ENCODE measurements at regions not wholly inside any gene's neighbourhood (a gene's known extent, or its start where the extent isn't known, plus 50 kb on each side); places are given as distances from the start of the nearest gene placed in this dataset.
"Not testable (repeated sequence)": the region's sequence is repeated elsewhere in the genome, so short reads cannot be mapped to it uniquely, and the experiment has no call there.

GRCh38 chr2:175606010-175606841 is 395.8 kb downstream of the LNPK start:
- DNase-seq (ENCODE audit: low spot score) = no peak

- DNase-seq (ENCODE audit: low spot score) = no peak
These were observed 396.4 kb downstream of the LNPK start for GRCh38 chr2:175605640-175606009.

DNA sequence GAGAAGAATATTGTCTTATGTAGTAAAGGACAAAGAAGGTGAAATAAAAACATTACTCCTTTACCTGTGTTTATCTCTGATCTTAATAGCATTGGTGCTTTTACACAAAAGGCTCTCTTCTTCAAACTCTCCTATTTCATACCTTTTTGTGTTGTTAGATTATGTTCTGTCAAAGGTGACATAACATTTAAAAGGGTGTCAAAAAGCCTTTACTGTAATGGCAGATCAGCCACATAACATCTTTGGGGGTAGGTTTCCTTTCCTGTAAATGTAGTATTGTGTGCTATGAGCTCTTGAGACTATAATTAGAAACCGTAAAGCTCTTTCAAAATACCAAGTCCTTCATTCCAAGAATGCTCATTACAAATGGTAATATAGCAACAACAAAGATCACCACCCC is 400.1 kb downstream of the LNPK start:
- DNase-seq (ENCODE audit: low spot score) = no peak

- DNase-seq (ENCODE audit: low spot score) = no peak
These were observed 401.9 kb downstream of the LNPK start for GRCh38 chr2:175599966-175600831.

GRCh38 chr2:175597286-175597685 is 404.8 kb downstream of the LNPK start:
- DNase-seq (ENCODE audit: low spot score) = no peak

DNA sequence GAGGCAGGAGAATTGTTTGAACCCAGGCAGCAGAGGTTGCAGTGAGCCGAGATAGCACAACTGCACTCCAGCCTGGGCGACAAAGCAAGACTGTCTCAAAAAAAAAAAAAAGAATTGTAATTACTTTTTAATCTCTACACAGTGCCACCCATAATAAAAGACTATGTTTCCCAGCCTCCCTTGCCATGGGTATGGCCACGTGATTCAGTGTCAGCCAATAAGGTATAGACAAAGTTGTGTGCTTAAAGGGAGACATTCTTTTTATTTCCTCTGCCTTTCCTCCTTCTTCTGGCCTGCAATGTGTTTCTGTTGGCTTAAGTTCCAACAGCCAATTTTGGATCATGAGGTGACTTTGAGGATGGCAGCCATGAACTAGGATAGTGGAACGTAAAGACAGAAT is 406.9 kb downstream of the LNPK start:
- DNase-seq (ENCODE audit: low spot score) = no peak

GRCh38 chr2:175593686-175594525 is 408.2 kb downstream of the LNPK start:
- not testable (repeated sequence) for DNase-seq (ENCODE audit: low spot score)

- not testable (repeated sequence) for DNase-seq (ENCODE audit: low spot score)
These were observed 406.7 kb upstream of the ATP5MC3 start for GRCh38 chr2:175588213-175588612.

DNA sequence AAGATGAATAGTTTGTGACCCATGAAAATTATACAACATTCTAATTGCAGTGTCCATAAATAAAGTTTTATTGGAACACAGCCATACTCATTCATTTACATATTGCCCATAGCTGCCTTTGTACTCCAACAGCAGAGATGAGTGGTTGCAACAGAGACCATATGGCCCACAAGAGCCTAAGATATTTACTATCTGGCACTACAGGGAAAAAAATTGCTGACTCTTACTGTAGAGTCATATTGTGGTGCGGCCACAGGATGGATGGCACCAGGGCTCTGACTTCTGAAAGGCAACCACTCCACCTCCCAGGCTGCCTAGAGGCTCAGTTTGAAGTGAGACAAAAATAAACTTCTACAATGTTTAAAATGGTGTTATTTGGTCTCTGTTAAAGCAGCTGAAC is 404.0 kb upstream of the ATP5MC3 start:
- no peak for DNase-seq (ENCODE audit: low spot score)

- DNase-seq (ENCODE audit: low spot score) = no peak
These were observed 399.1 kb upstream of the ATP5MC3 start for GRCh38 chr2:175580652-175581051.

DNA sequence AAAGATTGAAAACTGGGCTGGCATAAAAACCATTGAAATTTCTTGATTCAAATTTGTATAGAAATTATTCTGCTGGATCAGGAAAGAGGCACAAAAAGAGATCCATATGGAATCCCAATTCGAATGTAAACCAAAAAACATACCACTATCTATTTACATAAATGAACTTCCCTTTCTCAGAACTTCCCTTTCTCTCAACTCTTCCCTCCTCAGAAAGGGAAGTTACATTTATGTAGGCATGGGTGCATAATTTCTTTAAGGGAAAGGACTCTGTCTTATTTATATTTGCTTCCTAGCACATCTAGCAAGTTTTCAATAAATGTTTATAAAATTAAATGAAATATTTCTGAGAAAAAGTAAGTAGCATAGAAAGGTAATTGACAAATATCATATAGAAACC is 398.1 kb upstream of the ATP5MC3 start:
- no peak for DNase-seq (ENCODE audit: low spot score)

- no peak for DNase-seq (ENCODE audit: low spot score)
These were observed 396.0 kb upstream of the ATP5MC3 start for GRCh38 chr2:175577368-175577970.

GRCh38 chr2:175576875-175577274 is 395.4 kb upstream of the ATP5MC3 start:
- DNase-seq (ENCODE audit: low spot score) = no peak

DNA sequence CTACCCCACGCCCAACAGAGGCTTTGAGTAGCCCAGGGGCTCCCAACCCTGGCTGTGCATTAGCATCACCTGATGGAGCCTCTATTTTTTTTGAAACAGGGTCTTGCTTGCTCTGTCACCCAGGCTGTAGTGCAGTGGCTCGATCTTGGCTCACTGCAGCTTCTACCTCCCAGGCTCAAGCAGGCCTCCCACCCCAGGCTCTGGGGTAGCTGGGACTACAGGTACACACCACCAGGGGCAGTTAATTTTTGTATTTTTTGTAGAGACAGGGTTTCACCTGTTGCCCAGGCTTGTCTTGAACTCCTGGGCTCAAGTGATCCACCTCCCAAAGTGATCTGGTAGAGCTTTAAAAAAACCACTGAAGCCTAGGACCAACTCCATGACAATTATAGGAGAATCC is 394.8 kb upstream of the ATP5MC3 start:
- DNase-seq (ENCODE audit: low spot score) = no peak

DNA sequence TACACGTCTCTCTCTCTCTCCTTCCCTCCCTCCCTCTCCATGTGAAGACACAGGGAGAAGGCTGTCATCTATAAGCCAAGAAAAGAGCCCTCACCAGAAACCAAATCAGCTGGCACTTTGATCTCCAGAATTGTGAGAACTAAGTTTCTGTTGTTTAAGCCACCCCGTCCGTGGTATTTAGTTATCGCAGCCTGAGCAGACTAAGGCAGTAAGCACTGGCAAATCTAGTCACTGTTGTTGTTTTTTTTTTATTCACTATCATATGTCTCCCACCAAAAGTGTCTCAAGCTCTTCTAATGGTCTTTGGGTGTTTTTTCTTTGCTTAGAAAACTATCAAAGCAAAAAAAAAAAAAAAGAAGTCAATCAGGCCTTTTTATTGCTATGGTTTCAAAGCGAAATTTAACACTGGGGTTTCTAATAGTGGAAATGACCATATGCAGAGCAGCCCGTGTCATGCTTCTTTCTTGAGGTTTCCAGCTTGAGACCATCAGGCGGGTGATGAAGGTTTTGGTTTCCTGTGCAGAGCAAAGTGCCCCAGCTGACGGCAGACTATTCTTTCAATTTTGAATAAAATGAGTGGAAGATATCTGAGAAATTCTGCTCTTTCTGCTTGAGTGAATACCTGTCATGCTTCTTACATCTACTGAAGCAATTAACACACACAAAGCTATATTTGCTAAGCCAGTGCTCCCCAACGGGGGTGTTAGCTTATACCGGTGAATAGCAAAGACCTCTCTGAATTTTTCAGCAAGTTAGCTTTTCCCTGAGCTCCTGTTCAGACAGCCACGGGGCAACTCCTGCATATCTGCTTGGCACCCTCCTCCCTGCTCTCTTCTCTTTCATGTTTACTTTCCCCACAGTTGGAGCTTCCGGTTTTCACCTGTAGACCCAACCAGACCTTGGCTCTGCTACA is 394.1 kb upstream of the ATP5MC3 start:
- no peak for DNase-seq (ENCODE audit: low spot score)

- DNase-seq (ENCODE audit: low spot score) = no peak
These were observed 392.6 kb upstream of the ATP5MC3 start for GRCh38 chr2:175574069-175574468.

GRCh38 chr2:175571078-175571653 is 389.7 kb upstream of the ATP5MC3 start:
- DNase-seq (ENCODE audit: low spot score) = no peak

GRCh38 chr2:175568109-175568730 is 386.7 kb upstream of the ATP5MC3 start:
- DNase-seq (ENCODE audit: low spot score) = no peak

DNA sequence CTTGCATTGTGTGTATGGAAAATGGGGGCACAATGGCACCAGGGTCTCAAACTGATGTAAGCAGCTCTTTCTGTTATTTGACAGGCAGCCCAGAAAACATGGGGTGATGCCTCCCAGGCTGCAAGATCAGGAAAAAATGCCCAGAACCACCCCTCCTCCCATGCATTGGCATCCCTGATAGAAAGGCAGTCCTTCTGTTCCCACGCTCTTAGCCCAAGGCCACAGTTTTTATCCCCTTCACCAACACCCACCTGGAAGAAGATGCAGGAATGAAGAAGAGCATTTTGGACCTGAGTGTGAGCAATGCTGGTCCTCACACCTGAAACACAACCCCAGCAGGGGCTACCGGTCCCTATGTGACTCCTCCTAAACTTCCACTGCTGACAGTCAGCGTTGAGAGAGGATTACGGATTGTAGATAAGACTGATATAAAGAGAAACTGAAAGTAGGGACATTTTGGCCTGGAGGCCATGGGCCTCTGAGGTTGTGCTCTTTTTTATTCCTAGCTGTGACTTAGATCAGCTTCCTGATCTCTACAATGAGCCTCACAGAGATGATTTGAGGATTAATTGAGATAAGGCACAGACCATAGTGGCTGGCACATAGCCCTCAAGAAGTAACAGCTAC is 386.0 kb upstream of the ATP5MC3 start:
- DNase-seq (ENCODE audit: low spot score) = no peak

All from germinal center (tissue), 1 donor.